ENCODE measurements at regions not wholly inside any gene's neighbourhood (a gene's known extent, or its start where the extent isn't known, plus 50 kb on each side); places are given as distances from the start of the nearest gene placed in this dataset.
A peak's percentile ranks its signal among the peaks of the same experiment; 100 is the strongest.

- H3K27me3 Mint-ChIP-seq = peaks cover 5% of the 10 kb centered on the region
- no peak overlapping the region for H3K27ac Mint-ChIP-seq
- H3K27ac ChIP-seq (ENCODE audit: insufficient read depth, low read length, poor library complexity, severe bottlenecking) = no peak overlapping the region
- ATAC-seq (ENCODE audit: low read depth in 2 of 2) (no peak), DNase-seq (no peak)
- no peaks in the 10 kb centered on the region for H3K36me3 Mint-ChIP-seq
- H3K4me1 ChIP-seq (ENCODE audit: control insufficient read depth, insufficient read depth, low read length, poor library complexity, severe bottlenecking) = no peaks in the 10 kb centered on the region
- no peaks in the 10 kb centered on the region for H3K9me3 ChIP-seq (ENCODE audit: control insufficient read depth in 2 of 2, low read length in 2 of 2)
- H3K27me3 ChIP-seq (ENCODE audit: control insufficient read depth, insufficient read depth, low read length) = no peaks in the 10 kb centered on the region
- peaks cover 0 to 8% (median 1%) of the 10 kb centered on the region in 7 donors for H3K9me3 Mint-ChIP-seq
- H3K4me3 ChIP-seq (ENCODE audit: low read depth, low read length) = no peak overlapping the region
- H3K36me3 ChIP-seq (ENCODE audit: control insufficient read depth, insufficient read depth, low read length) = no peaks in the 10 kb centered on the region
- H3K4me1 Mint-ChIP-seq = no peaks in the 10 kb centered on the region
- no peak overlapping the region for H3K4me3 Mint-ChIP-seq
These were observed 196.5 kb downstream of the LRATD1 start for GRCh38 chr2:14828968-14829367.

GRCh38 chr2:14831458-14831857 is 198.9 kb downstream of the LRATD1 start:
- H3K9me3 ChIP-seq (ENCODE audit: control insufficient read depth in 2 of 2, low read length in 2 of 2) = no peaks in the 10 kb centered on the region
- DNase-seq (no peak), ATAC-seq (ENCODE audit: low read depth in 2 of 2) (no peak)
- H3K27me3 ChIP-seq (ENCODE audit: control insufficient read depth, insufficient read depth, low read length) = no peaks in the 10 kb centered on the region
- H3K36me3 ChIP-seq (ENCODE audit: control insufficient read depth, insufficient read depth, low read length) = no peaks in the 10 kb centered on the region
- H3K4me1 ChIP-seq (ENCODE audit: control insufficient read depth, insufficient read depth, low read length, poor library complexity, severe bottlenecking) = no peaks in the 10 kb centered on the region
- no peaks in the 10 kb centered on the region for H3K4me1 Mint-ChIP-seq
- H3K36me3 Mint-ChIP-seq = no peaks in the 10 kb centered on the region
- H3K4me3 ChIP-seq (ENCODE audit: low read depth, low read length) = no peak overlapping the region
- no peak overlapping the region for H3K4me3 Mint-ChIP-seq
- H3K27me3 Mint-ChIP-seq = no peaks in the 10 kb centered on the region
- H3K27ac Mint-ChIP-seq = no peak overlapping the region
- no peak overlapping the region for H3K27ac ChIP-seq (ENCODE audit: insufficient read depth, low read length, poor library complexity, severe bottlenecking)
- H3K9me3 Mint-ChIP-seq = peaks cover 0 to 12% (median 3%) of the 10 kb centered on the region in 7 donors

- H3K36me3 ChIP-seq (ENCODE audit: control insufficient read depth, insufficient read depth, low read length) = no peaks in the 10 kb centered on the region
These were observed 211.1 kb downstream of the LRATD1 start for GRCh38 chr2:14843507-14844204.

GRCh38 chr2:14855751-14856150 is 223.2 kb downstream of the LRATD1 start:
- no peak for ATAC-seq (ENCODE audit: low read depth in 2 of 2)
- Mint-ChIP-seq H3K27me3 (no peaks in the 10 kb centered on the region), H3K4me3 (no peak overlapping the region), H3K4me1 (no peaks in the 10 kb centered on the region), H3K9me3 (peaks cover 2 to 17% (median 8%) of the 10 kb centered on the region in 7 donors), H3K36me3 (no peaks in the 10 kb centered on the region), H3K27ac (no peak overlapping the region)
- no peak overlapping the region for H3K27ac ChIP-seq (ENCODE audit: insufficient read depth, low read length, poor library complexity, severe bottlenecking)
- H3K4me3 ChIP-seq (ENCODE audit: low read depth, low read length) = no peak overlapping the region
- no peaks in the 10 kb centered on the region for H3K9me3 ChIP-seq (ENCODE audit: control insufficient read depth in 2 of 2, low read length in 2 of 2)
- no peaks in the 10 kb centered on the region for H3K36me3 ChIP-seq (ENCODE audit: control insufficient read depth, insufficient read depth, low read length)
- no peak for DNase-seq
- no peaks in the 10 kb centered on the region for H3K27me3 ChIP-seq (ENCODE audit: control insufficient read depth, insufficient read depth, low read length)
- H3K4me1 ChIP-seq (ENCODE audit: control insufficient read depth, insufficient read depth, low read length, poor library complexity, severe bottlenecking) = no peaks in the 10 kb centered on the region

More at GRCh38 chr2:14843507-14844204, 211.1 kb downstream of the LRATD1 start:
- H3K27ac ChIP-seq (ENCODE audit: insufficient read depth, low read length, poor library complexity, severe bottlenecking) = no peak overlapping the region
- no peaks in the 10 kb centered on the region for H3K27me3 Mint-ChIP-seq
- H3K4me3 ChIP-seq (ENCODE audit: low read depth, low read length) = no peak overlapping the region
- no peaks in the 10 kb centered on the region for H3K4me1 ChIP-seq (ENCODE audit: control insufficient read depth, insufficient read depth, low read length, poor library complexity, severe bottlenecking)
- no peaks in the 10 kb centered on the region for H3K4me1 Mint-ChIP-seq
- no peaks in the 10 kb centered on the region for H3K27me3 ChIP-seq (ENCODE audit: control insufficient read depth, insufficient read depth, low read length)
- no peak overlapping the region for H3K27ac Mint-ChIP-seq
- H3K9me3 Mint-ChIP-seq = peaks cover 3 to 29% (median 10%) of the 10 kb centered on the region in 7 donors
- H3K36me3 Mint-ChIP-seq = no peaks in the 10 kb centered on the region
- no peak overlapping the region for H3K4me3 Mint-ChIP-seq
- H3K9me3 ChIP-seq (ENCODE audit: control insufficient read depth in 2 of 2, low read length in 2 of 2) = no peaks in the 10 kb centered on the region
- ATAC-seq (ENCODE audit: low read depth in 2 of 2) (no peak), DNase-seq (no peak)

- H3K9me3 ChIP-seq (ENCODE audit: control insufficient read depth in 2 of 2, low read length in 2 of 2) = no peaks in the 10 kb centered on the region
- ATAC-seq (ENCODE audit: low read depth in 2 of 2) = no peak
- Mint-ChIP-seq H3K36me3 (no peaks in the 10 kb centered on the region), H3K9me3 (peaks cover 0 to 18% (median 9%) of the 10 kb centered on the region in 7 donors), H3K27me3 (no peaks in the 10 kb centered on the region), H3K27ac (peak overlapping the region in 1 of 3 donors; percentile 14), H3K4me1 (no peaks in the 10 kb centered on the region), H3K4me3 (no peak overlapping the region)
- H3K4me3 ChIP-seq (ENCODE audit: low read depth, low read length) = no peak overlapping the region
- H3K27me3 ChIP-seq (ENCODE audit: control insufficient read depth, insufficient read depth, low read length) = no peaks in the 10 kb centered on the region
- no peak overlapping the region for H3K27ac ChIP-seq (ENCODE audit: insufficient read depth, low read length, poor library complexity, severe bottlenecking)
- no peak for DNase-seq
- no peaks in the 10 kb centered on the region for H3K36me3 ChIP-seq (ENCODE audit: control insufficient read depth, insufficient read depth, low read length)
- no peaks in the 10 kb centered on the region for H3K4me1 ChIP-seq (ENCODE audit: control insufficient read depth, insufficient read depth, low read length, poor library complexity, severe bottlenecking)
These were observed 228.7 kb downstream of the LRATD1 start for GRCh38 chr2:14861181-14861580.

GRCh38 chr2:14866736-14867352 is 234.3 kb downstream of the LRATD1 start:
- Histone ChIP-seq H3K27me3 (ENCODE audit: control insufficient read depth, insufficient read depth, low read length) (no peaks in the 10 kb centered on the region), H3K36me3 (ENCODE audit: control insufficient read depth, insufficient read depth, low read length) (no peaks in the 10 kb centered on the region), H3K4me1 (ENCODE audit: control insufficient read depth, insufficient read depth, low read length, poor library complexity, severe bottlenecking) (no peaks in the 10 kb centered on the region), H3K9me3 (ENCODE audit: control insufficient read depth in 2 of 2, low read length in 2 of 2) (no peaks in the 10 kb centered on the region), H3K27ac (ENCODE audit: insufficient read depth, low read length, poor library complexity, severe bottlenecking) (no peak overlapping the region), H3K4me3 (ENCODE audit: low read depth, low read length) (no peak overlapping the region)
- no peak for ATAC-seq (ENCODE audit: low read depth in 2 of 2)
- Mint-ChIP-seq H3K4me3 (no peak overlapping the region), H3K27me3 (no peaks in the 10 kb centered on the region), H3K4me1 (no peaks in the 10 kb centered on the region), H3K27ac (no peak overlapping the region), H3K36me3 (peaks cover 3% of the 10 kb centered on the region), H3K9me3 (peaks cover 0 to 4% (median 2%) of the 10 kb centered on the region in 7 donors)
- DNase-seq = no peak

GRCh38 chr2:14867853-14868252 is 235.3 kb downstream of the LRATD1 start:
- H3K36me3 Mint-ChIP-seq = peaks cover 3% of the 10 kb centered on the region
- H3K4me3 Mint-ChIP-seq = no peak overlapping the region
- peaks cover 0 to 4% (median 1%) of the 10 kb centered on the region in 7 donors for H3K9me3 Mint-ChIP-seq
- no peaks in the 10 kb centered on the region for H3K36me3 ChIP-seq (ENCODE audit: control insufficient read depth, insufficient read depth, low read length)
- H3K27ac Mint-ChIP-seq = no peak overlapping the region
- no peak overlapping the region for H3K27ac ChIP-seq (ENCODE audit: insufficient read depth, low read length, poor library complexity, severe bottlenecking)
- no peak overlapping the region for H3K4me3 ChIP-seq (ENCODE audit: low read depth, low read length)
- H3K27me3 Mint-ChIP-seq = no peaks in the 10 kb centered on the region
- no peaks in the 10 kb centered on the region for H3K9me3 ChIP-seq (ENCODE audit: control insufficient read depth in 2 of 2, low read length in 2 of 2)
- H3K27me3 ChIP-seq (ENCODE audit: control insufficient read depth, insufficient read depth, low read length) = no peaks in the 10 kb centered on the region
- H3K4me1 ChIP-seq (ENCODE audit: control insufficient read depth, insufficient read depth, low read length, poor library complexity, severe bottlenecking) = no peaks in the 10 kb centered on the region
- ATAC-seq (ENCODE audit: low read depth in 2 of 2) (no peak), DNase-seq (no peak)
- no peaks in the 10 kb centered on the region for H3K4me1 Mint-ChIP-seq
